ENCODE measurements at regions not wholly inside any gene's neighbourhood (a gene's known extent, or its start where the extent isn't known, plus 50 kb on each side); places are given as distances from the start of the nearest gene placed in this dataset.

GRCh38 chr2:12305931-12306330 lies 410.8 kb upstream of the TRIB2 start:
- H3K9me1 ChIP-seq (ENCODE audit: control insufficient read depth, extremely low read depth, insufficient read depth, low read length): no peaks in the 10 kb centered on the region
- FAIRE-seq (no peak), DNase-seq (ENCODE audit: low read depth, low spot score) (no peak)
- no peak overlapping the region for H3K4me3 ChIP-seq (ENCODE audit: control insufficient read depth in 2 of 3, extremely low read depth in 1 of 3, insufficient read depth in 2 of 3, low read depth in 1 of 3, low read length in 3 of 3)
- H3K9ac ChIP-seq (ENCODE audit: control insufficient read depth, extremely low read depth, insufficient read depth, low read length): no peak overlapping the region
- dilution Hi-C loops (cut with MboI; ENCODE audit: extremely low pct_ligation_motif_present, low sequenced_read_pairs): no loop called here
- H3K36me3 ChIP-seq (ENCODE audit: control insufficient read depth in 2 of 2, extremely low read depth in 1 of 2, insufficient read depth in 2 of 2, low read length in 2 of 2): no peaks in the 10 kb centered on the region
- H3K4me2 ChIP-seq (ENCODE audit: control insufficient read depth, extremely low read depth, insufficient read depth, low read depth, low read length): no peak overlapping the region
- H4K20me1 ChIP-seq (ENCODE audit: control insufficient read depth, extremely low read depth, insufficient read depth, low read length): no peaks in the 10 kb centered on the region
- H3K27ac ChIP-seq (ENCODE audit: control insufficient read depth, insufficient read depth, low read length): no peak overlapping the region
- H3K79me2 ChIP-seq (ENCODE audit: control insufficient read depth, insufficient read depth, low read length): no peaks in the 10 kb centered on the region
- peaks cover under 1% of the 10 kb centered on the region for H3K4me1 ChIP-seq (ENCODE audit: control insufficient read depth, extremely low read depth, insufficient read depth, low read length)
- no peaks in the 10 kb centered on the region for H3K27me3 ChIP-seq (ENCODE audit: control insufficient read depth, extremely low read depth, insufficient read depth, low read length)
- TF ChIP-seq, protein P1, sequence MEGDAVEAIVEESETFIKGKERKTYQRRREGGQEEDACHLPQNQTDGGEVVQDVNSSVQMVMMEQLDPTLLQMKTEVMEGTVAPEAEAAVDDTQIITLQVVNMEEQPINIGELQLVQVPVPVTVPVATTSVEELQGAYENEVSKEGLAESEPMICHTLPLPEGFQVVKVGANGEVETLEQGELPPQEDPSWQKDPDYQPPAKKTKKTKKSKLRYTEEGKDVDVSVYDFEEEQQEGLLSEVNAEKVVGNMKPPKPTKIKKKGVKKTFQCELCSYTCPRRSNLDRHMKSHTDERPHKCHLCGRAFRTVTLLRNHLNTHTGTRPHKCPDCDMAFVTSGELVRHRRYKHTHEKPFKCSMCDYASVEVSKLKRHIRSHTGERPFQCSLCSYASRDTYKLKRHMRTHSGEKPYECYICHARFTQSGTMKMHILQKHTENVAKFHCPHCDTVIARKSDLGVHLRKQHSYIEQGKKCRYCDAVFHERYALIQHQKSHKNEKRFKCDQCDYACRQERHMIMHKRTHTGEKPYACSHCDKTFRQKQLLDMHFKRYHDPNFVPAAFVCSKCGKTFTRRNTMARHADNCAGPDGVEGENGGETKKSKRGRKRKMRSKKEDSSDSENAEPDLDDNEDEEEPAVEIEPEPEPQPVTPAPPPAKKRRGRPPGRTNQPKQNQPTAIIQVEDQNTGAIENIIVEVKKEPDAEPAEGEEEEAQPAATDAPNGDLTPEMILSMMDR (optimal IDR thresholded peaks at IDR 0.05 in 1 of 3, IDR thresholded peaks at IDR 0.05 in 1 of 3, conservative IDR thresholded peaks at IDR 0.05 in 1 of 3; ENCODE audit: extremely low read depth in 1 of 3, insufficient read depth in 2 of 3, low read length in 3 of 3): no peak
- TF ChIP-seq EZH2 (IDR thresholded peaks at IDR 0.05; ENCODE audit: low read length): no peak
- H2AFZ ChIP-seq (ENCODE audit: control insufficient read depth, low read length): no peak overlapping the region
- no peaks in the 10 kb centered on the region for H3K9me3 ChIP-seq (ENCODE audit: control insufficient read depth, low read depth, low read length)

- Histone ChIP-seq H3K36me3 (ENCODE audit: control insufficient read depth in 2 of 2, extremely low read depth in 1 of 2, insufficient read depth in 2 of 2, low read length in 2 of 2) (no peaks in the 10 kb centered on the region), H3K4me2 (ENCODE audit: control insufficient read depth, extremely low read depth, insufficient read depth, low read depth, low read length) (no peak overlapping the region), H4K20me1 (ENCODE audit: control insufficient read depth, extremely low read depth, insufficient read depth, low read length) (no peaks in the 10 kb centered on the region), H3K79me2 (ENCODE audit: control insufficient read depth, insufficient read depth, low read length) (no peaks in the 10 kb centered on the region), H3K27ac (ENCODE audit: control insufficient read depth, insufficient read depth, low read length) (no peak overlapping the region), H3K27me3 (ENCODE audit: control insufficient read depth, extremely low read depth, insufficient read depth, low read length) (no peaks in the 10 kb centered on the region), H3K9me1 (ENCODE audit: control insufficient read depth, extremely low read depth, insufficient read depth, low read length) (no peaks in the 10 kb centered on the region), H3K9ac (ENCODE audit: control insufficient read depth, extremely low read depth, insufficient read depth, low read length) (no peak overlapping the region), H2AFZ (ENCODE audit: control insufficient read depth, low read length) (no peak overlapping the region), H3K9me3 (ENCODE audit: control insufficient read depth, low read depth, low read length) (no peaks in the 10 kb centered on the region), H3K4me3 (ENCODE audit: control insufficient read depth in 2 of 3, extremely low read depth in 1 of 3, insufficient read depth in 2 of 3, low read depth in 1 of 3, low read length in 3 of 3) (no peak overlapping the region), H3K4me1 (ENCODE audit: control insufficient read depth, extremely low read depth, insufficient read depth, low read length) (no peaks in the 10 kb centered on the region)
- TF ChIP-seq, protein P1 (optimal IDR thresholded peaks at IDR 0.05 in 1 of 3, IDR thresholded peaks at IDR 0.05 in 1 of 3, conservative IDR thresholded peaks at IDR 0.05 in 1 of 3; ENCODE audit: extremely low read depth in 1 of 3, insufficient read depth in 2 of 3, low read length in 3 of 3): no peak
- no peak for TF ChIP-seq EZH2 (IDR thresholded peaks at IDR 0.05; ENCODE audit: low read length)
- DNase-seq (ENCODE audit: low read depth, low spot score): no peak
- dilution Hi-C loops (cut with MboI; ENCODE audit: extremely low pct_ligation_motif_present, low sequenced_read_pairs): no loop called here
- no peak for FAIRE-seq
These were observed 406.3 kb upstream of the TRIB2 start for GRCh38 chr2:12310399-12310798.
